ENCODE measurements at regions not wholly inside any gene's neighbourhood (a gene's known extent, or its start where the extent isn't known, plus 50 kb on each side); places are given as distances from the start of the nearest gene placed in this dataset.

DNA sequence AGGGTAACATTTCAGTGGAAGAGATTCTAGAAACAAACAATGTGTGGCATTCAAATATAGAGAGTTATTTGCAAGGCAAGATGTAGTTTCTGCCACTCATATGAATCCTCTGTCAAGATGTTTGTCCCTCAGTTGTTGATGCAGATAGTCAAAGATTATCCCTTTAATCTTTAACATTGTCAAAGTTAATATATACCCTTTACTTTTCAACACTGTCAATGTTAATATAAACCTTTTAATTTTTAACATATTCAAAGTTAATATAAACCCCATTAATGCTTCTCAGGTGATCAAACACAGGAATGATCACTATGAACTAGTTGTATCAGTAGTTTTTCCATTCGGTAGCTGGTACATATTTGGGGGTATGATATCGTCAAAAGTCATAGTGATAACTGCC, 51.9 kb upstream of the PICALM start:
- TF ChIP-seq ZBTB7A (IDR thresholded peaks at IDR 0.05; ENCODE audit: low read depth) (no peak), FOXM1 (IDR thresholded peaks at IDR 0.05; ENCODE audit: borderline replicate concordance, low read depth) (no peak), RAD21 (IDR thresholded peaks at IDR 0.05; ENCODE audit: low read depth) (no peak), TAF1 (IDR thresholded peaks at IDR 0.05; ENCODE audit: low read depth) (no peak), EGR1 (IDR thresholded peaks at IDR 0.05) (no peak)
- TF ChIP-seq, protein P1, sequence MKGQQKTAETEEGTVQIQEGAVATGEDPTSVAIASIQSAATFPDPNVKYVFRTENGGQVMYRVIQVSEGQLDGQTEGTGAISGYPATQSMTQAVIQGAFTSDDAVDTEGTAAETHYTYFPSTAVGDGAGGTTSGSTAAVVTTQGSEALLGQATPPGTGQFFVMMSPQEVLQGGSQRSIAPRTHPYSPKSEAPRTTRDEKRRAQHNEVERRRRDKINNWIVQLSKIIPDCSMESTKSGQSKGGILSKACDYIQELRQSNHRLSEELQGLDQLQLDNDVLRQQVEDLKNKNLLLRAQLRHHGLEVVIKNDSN (IDR thresholded peaks at IDR 0.05) = no peak

DNA sequence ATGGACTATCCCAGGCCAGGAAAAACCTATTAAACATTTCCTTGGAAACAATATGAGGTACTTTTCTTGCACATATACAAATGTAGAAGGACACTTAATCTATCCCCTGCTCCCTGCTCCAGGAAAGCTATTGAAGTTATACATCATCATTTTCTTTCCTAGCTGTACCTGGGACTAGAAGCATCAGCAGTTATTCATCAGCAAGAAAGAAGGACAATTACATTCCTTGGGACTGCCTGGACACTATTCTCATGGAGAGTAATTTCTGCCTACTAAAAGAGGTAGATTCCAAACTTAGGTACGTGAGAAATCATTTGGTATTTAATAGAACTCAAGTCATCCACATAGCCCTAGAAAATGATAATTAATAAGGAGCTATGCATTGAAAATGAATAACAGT, 51.0 kb upstream of the PICALM start:
- TF ChIP-seq CREB1 (IDR thresholded peaks at IDR 0.05; ENCODE audit: low read depth) (no peak), TEAD4 (IDR thresholded peaks at IDR 0.05) (no peak), EGR1 (IDR thresholded peaks at IDR 0.05) (no peak), FOXM1 (IDR thresholded peaks at IDR 0.05; ENCODE audit: borderline replicate concordance, low read depth) (no peak), YY1 (IDR thresholded peaks at IDR 0.05; ENCODE audit: low read depth) (no peak), EP300 (IDR thresholded peaks at IDR 0.05; ENCODE audit: borderline replicate concordance) (no peak), NFIC (IDR thresholded peaks at IDR 0.05) (no peak), ZBTB7A (IDR thresholded peaks at IDR 0.05; ENCODE audit: low read depth) (no peak), CEBPB (IDR thresholded peaks at IDR 0.05) (no peak), TAF1 (IDR thresholded peaks at IDR 0.05; ENCODE audit: low read depth) (no peak), RAD21 (IDR thresholded peaks at IDR 0.05; ENCODE audit: low read depth) (no peak), TCF12 (IDR thresholded peaks at IDR 0.05; ENCODE audit: low read depth) (no peak)
- TF ChIP-seq, protein P2, sequence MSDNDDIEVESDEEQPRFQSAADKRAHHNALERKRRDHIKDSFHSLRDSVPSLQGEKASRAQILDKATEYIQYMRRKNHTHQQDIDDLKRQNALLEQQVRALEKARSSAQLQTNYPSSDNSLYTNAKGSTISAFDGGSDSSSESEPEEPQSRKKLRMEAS (IDR thresholded peaks at IDR 0.05) = no peak
- TF ChIP-seq, protein P3, sequence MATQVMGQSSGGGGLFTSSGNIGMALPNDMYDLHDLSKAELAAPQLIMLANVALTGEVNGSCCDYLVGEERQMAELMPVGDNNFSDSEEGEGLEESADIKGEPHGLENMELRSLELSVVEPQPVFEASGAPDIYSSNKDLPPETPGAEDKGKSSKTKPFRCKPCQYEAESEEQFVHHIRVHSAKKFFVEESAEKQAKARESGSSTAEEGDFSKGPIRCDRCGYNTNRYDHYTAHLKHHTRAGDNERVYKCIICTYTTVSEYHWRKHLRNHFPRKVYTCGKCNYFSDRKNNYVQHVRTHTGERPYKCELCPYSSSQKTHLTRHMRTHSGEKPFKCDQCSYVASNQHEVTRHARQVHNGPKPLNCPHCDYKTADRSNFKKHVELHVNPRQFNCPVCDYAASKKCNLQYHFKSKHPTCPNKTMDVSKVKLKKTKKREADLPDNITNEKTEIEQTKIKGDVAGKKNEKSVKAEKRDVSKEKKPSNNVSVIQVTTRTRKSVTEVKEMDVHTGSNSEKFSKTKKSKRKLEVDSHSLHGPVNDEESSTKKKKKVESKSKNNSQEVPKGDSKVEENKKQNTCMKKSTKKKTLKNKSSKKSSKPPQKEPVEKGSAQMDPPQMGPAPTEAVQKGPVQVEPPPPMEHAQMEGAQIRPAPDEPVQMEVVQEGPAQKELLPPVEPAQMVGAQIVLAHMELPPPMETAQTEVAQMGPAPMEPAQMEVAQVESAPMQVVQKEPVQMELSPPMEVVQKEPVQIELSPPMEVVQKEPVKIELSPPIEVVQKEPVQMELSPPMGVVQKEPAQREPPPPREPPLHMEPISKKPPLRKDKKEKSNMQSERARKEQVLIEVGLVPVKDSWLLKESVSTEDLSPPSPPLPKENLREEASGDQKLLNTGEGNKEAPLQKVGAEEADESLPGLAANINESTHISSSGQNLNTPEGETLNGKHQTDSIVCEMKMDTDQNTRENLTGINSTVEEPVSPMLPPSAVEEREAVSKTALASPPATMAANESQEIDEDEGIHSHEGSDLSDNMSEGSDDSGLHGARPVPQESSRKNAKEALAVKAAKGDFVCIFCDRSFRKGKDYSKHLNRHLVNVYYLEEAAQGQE (IDR thresholded peaks at IDR 0.05; ENCODE audit: low read depth) = no peak
- TF ChIP-seq, protein P1 (IDR thresholded peaks at IDR 0.05) = no peak

DNA sequence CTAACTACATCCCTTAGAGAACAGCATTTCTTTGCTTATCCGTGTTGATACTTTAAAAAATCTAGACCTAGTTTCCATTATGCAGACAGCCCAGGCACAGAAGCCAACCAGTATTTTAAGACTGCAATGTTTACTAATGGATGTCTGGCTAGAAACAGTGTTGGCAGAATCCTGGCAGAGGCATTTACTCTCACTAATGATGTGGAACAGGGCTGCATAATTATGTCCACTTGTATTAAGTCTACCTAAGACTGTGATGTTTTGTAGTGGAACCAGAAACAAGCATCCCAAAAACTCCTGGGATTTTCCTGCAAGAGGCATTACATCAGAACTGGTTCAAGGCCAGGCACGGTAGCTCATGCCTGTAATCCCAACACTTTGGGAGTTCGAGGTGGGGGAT, 50.2 kb upstream of the PICALM start:
- TF ChIP-seq RAD21 (IDR thresholded peaks at IDR 0.05; ENCODE audit: low read depth) = no peak
- TF ChIP-seq YY1 (IDR thresholded peaks at IDR 0.05; ENCODE audit: low read depth) = no peak
- no peak for TF ChIP-seq TEAD4 (IDR thresholded peaks at IDR 0.05)
- no peak for TF ChIP-seq TAF1 (IDR thresholded peaks at IDR 0.05; ENCODE audit: low read depth)
- TF ChIP-seq ZBTB7A (IDR thresholded peaks at IDR 0.05; ENCODE audit: low read depth) = no peak
- no peak for TF ChIP-seq EGR1 (IDR thresholded peaks at IDR 0.05)
- no peak for TF ChIP-seq NFIC (IDR thresholded peaks at IDR 0.05)
- no peak for TF ChIP-seq FOXM1 (IDR thresholded peaks at IDR 0.05; ENCODE audit: borderline replicate concordance, low read depth)
- TF ChIP-seq TCF12 (IDR thresholded peaks at IDR 0.05; ENCODE audit: low read depth) = no peak
- TF ChIP-seq CEBPB (IDR thresholded peaks at IDR 0.05) = no peak
- TF ChIP-seq CREB1 (IDR thresholded peaks at IDR 0.05; ENCODE audit: low read depth) = no peak
- TF ChIP-seq EP300 (IDR thresholded peaks at IDR 0.05; ENCODE audit: borderline replicate concordance) = no peak
- TF ChIP-seq, protein P3 (IDR thresholded peaks at IDR 0.05; ENCODE audit: low read depth) = no peak
- TF ChIP-seq, protein P2 (IDR thresholded peaks at IDR 0.05) = no peak
- TF ChIP-seq, protein P1 (IDR thresholded peaks at IDR 0.05) = no peak

All from Ishikawa (cell line).